Motor neuron (in vitro differentiated cells): ENCODE measurements at regions not wholly inside any gene's neighbourhood (a gene's known extent, or its start where the extent isn't known, plus 50 kb on each side); places are given as distances from the start of the nearest gene placed in this dataset.
A peak's percentile ranks its signal among the peaks of the same experiment; 100 is the strongest.

ENCODE experiments used
- ATAC-seq, 8 experiments: fragments of 200-7000 bp; cut with Tn5 transposase; replicated peaks in 6 of 8; 2 replicates each; pipeline ENCODE4 v1.8.0; 2021; ENCODE audit warnings: mild to moderate bottlenecking in 8 of 8, moderate library complexity in 8 of 8
- H3K27ac ChIP-seq, 2 donors: fragments of 250-450 bp; sonication (Bioruptor Pico); 2 replicates each; pipeline ENCODE4 v1.9.0; 2021; ENCODE audit warnings: antibody characterized with exemption in 2 of 2, mild to moderate bottlenecking in 2 of 2, moderate library complexity in 1 of 2
- H3K4me1 ChIP-seq, 2 donors: fragments of 250-450 bp; sonication (Bioruptor Pico); replicated peaks in 1 of 2; 2 replicates each; pipeline ENCODE4 v1.6.1; 2021; ENCODE audit warnings: antibody characterized with exemption in 2 of 2, mild to moderate bottlenecking in 2 of 2, moderate library complexity in 1 of 2
- H3K4me3 ChIP-seq, 5 donors: fragments of 250-450 bp; sonication (Bioruptor Pico); 2 replicates each; pipeline ENCODE4 v1.9.0; 2021; ENCODE audit warnings: antibody characterized with exemption in 5 of 5, mild to moderate bottlenecking in 5 of 5, moderate library complexity in 4 of 5
- WGBS, 10 experiments: fragments of 450-650 bp; shearing (Covaris generic); methylation state at CpG; one replicate each; pipeline ENCODE4 v1.0.0; 2022; 5-methylcytosine and 5-hydroxymethylcytosine counted together
- in situ Hi-C, 9 experiments: fragments of 400-800 bp; cut with MboI; loops; one replicate each; pipeline ENCODE4 v1.15.0; 2021; ENCODE audit warnings: low sequenced_read_pairs in 9 of 9, low pct_unique_long_range_greater_than_20kb in 2 of 9; ENCODE audit not compliant: unreplicated experiment in 9 of 9

GRCh38 chr22:45098056-45098455 lies 65.7 kb upstream of the NUP50 start:
- peaks cover 0 to 3% of the 10 kb centered on the region in 2 donors for H3K4me1 ChIP-seq
- 39 to 100% (median 78%) methylated on average over 1 to 4 of the region's 8 CpGs; no CpG with 5 or more reads in 4 of the 10 experiments for WGBS, 10 experiments
- in situ Hi-C loops, result loop anchor here in 2 of 9 experiments (25.0 kb wide), 1 partner anchor 286 kb away; no protein-coding TSS in a partner anchor
- no peak for ATAC-seq
- H3K4me3 ChIP-seq, result no peak overlapping the region
- no peak overlapping the region for H3K27ac ChIP-seq

- no peak for ATAC-seq
- in situ Hi-C loops, result loop anchor here in 3 of 9 experiments (25.0 kb wide), 2 partner anchors 162 to 288 kb away; no protein-coding TSS in a partner anchor
- peaks cover 0 to 3% of the 10 kb centered on the region in 2 donors for H3K4me1 ChIP-seq
- 33 to 59% methylated on average over 1 to 7 of the region's 9 CpGs; no CpG with 5 or more reads in 8 of the 10 experiments for WGBS, 10 experiments
- no peak overlapping the region for H3K4me3 ChIP-seq
- no peak overlapping the region for H3K27ac ChIP-seq
Observed at GRCh38 chr22:45099961-45100360, 63.8 kb upstream of the NUP50 start.

- H3K4me3 ChIP-seq, result no peak overlapping the region
- no peak overlapping the region for H3K27ac ChIP-seq
- ATAC-seq, result peak; percentile 55 to 99 (median 92)
- 0 to 83% (median 24%) methylated on average over 2 to 9 of the region's 18 CpGs; no CpG with 5 or more reads in 3 of the 10 experiments for WGBS, 10 experiments
- in situ Hi-C loops, result loop anchor here in 1 of 9 experiments (25.0 kb wide), 1 partner anchor 161 kb away; no protein-coding TSS in a partner anchor
- H3K4me1 ChIP-seq, result peaks cover 0 to 3% of the 10 kb centered on the region in 2 donors
Observed at GRCh38 chr22:45101515-45102227, 62.1 kb upstream of the NUP50 start.

- in situ Hi-C loops, result loop anchor here in 1 of 9 experiments (25.0 kb wide), 1 partner anchor 159 kb away; no protein-coding TSS in a partner anchor
Observed at GRCh38 chr22:45102896-45103420, 60.8 kb upstream of the NUP50 start.

GRCh38 chr22:45103756-45104155 lies 60.0 kb upstream of the NUP50 start:
- in situ Hi-C loops, result loop anchor here in 1 of 9 experiments (25.0 kb wide), 1 partner anchor 159 kb away; no protein-coding TSS in a partner anchor
- Histone ChIP-seq H3K27ac (no peak overlapping the region), H3K4me1 (peaks cover 0 to 3% of the 10 kb centered on the region in 2 donors), H3K4me3 (no peak overlapping the region)
- no peak for ATAC-seq
- 7 to 100% (median 83%) methylated on average over 1 to 8 of the region's 10 CpGs for WGBS, 10 experiments

More at GRCh38 chr22:45102896-45103420, 60.8 kb upstream of the NUP50 start:
- WGBS, 10 experiments, result 14 to 100% (median 87%) methylated on average over 1 to 3 of the region's 6 CpGs; no CpG with 5 or more reads in 6 of the 10 experiments
- Histone ChIP-seq H3K4me1 (peaks cover 0 to 3% of the 10 kb centered on the region in 2 donors), H3K27ac (no peak overlapping the region), H3K4me3 (no peak overlapping the region)
- ATAC-seq, result no peak

GRCh38 chr22:45104313-45104712 lies 59.4 kb upstream of the NUP50 start:
- peaks cover 0 to 3% of the 10 kb centered on the region in 2 donors for H3K4me1 ChIP-seq
- no peak for ATAC-seq
- in situ Hi-C loops, result loop anchor here in 1 of 9 experiments (25.0 kb wide), 1 partner anchor 158 kb away; no protein-coding TSS in a partner anchor
- no peak overlapping the region for H3K27ac ChIP-seq
- H3K4me3 ChIP-seq, result no peak overlapping the region
- 0 to 100% (median 78%) methylated on average over 1 to 7 of the region's 10 CpGs; no CpG with 5 or more reads in 6 of the 10 experiments for whole genome bisulfite sequencing, 10 experiments

- Histone ChIP-seq H3K4me3 (no peak overlapping the region), H3K27ac (no peak overlapping the region), H3K4me1 (peaks cover 0 to 3% of the 10 kb centered on the region in 2 donors)
- WGBS, 10 experiments, result 17 to 80% (median 52%) methylated on average over 1 to 9 of the region's 10 CpGs; no CpG with 5 or more reads in 2 of the 10 experiments
- in situ Hi-C loops, result loop anchor here in 1 of 9 experiments (25.0 kb wide), 1 partner anchor 157 kb away; no protein-coding TSS in a partner anchor
- ATAC-seq, result peak in 2 of 8 experiments; percentile 71 to 87
Observed at GRCh38 chr22:45105281-45105702, 58.4 kb upstream of the NUP50 start.

- no peak overlapping the region for H3K27ac ChIP-seq
- WGBS, 10 experiments, result 60 to 87% (median 70%) methylated on average over 1 to 6 of the region's 6 CpGs; no CpG with 5 or more reads in 5 of the 10 experiments
- H3K4me1 ChIP-seq, result no peaks in the 10 kb centered on the region
- ATAC-seq, result no peak
- in situ Hi-C loops, result loop anchor here in 1 of 9 experiments (25.0 kb wide), 1 partner anchor 155 kb away; no protein-coding TSS in a partner anchor
- no peak overlapping the region for H3K4me3 ChIP-seq
Observed at GRCh38 chr22:45107671-45108070, 56.1 kb upstream of the NUP50 start.

GRCh38 chr22:45112136-45112879 lies 51.4 kb upstream of the NUP50 start:
- peak in 2 of 8 experiments; percentile 35 to 78 for ATAC-seq
- 29 to 100% (median 83%) methylated on average over 1 to 5 of the region's 5 CpGs for WGBS, 10 experiments
- no peak overlapping the region for H3K27ac ChIP-seq
- no peak overlapping the region for H3K4me3 ChIP-seq
- in situ Hi-C loops, result loop anchor here in 1 of 9 experiments (25.0 kb wide), 1 partner anchor 150 kb away; no protein-coding TSS in a partner anchor
- no peaks in the 10 kb centered on the region for H3K4me1 ChIP-seq
